GM21825 (cell line): ENCODE measurements at regions not wholly inside any gene's neighbourhood (a gene's known extent, or its start where the extent isn't known, plus 50 kb on each side); places are given as distances from the start of the nearest gene placed in this dataset.

ENCODE experiments used
- ATAC-seq: cut with Tn5 transposase; IDR thresholded peaks from one replicate; pipeline ENCODE4 v1.9.1; 2021; ENCODE audit warnings: mild to moderate bottlenecking, moderate library complexity; ENCODE audit not compliant: unreplicated experiment

DNA sequence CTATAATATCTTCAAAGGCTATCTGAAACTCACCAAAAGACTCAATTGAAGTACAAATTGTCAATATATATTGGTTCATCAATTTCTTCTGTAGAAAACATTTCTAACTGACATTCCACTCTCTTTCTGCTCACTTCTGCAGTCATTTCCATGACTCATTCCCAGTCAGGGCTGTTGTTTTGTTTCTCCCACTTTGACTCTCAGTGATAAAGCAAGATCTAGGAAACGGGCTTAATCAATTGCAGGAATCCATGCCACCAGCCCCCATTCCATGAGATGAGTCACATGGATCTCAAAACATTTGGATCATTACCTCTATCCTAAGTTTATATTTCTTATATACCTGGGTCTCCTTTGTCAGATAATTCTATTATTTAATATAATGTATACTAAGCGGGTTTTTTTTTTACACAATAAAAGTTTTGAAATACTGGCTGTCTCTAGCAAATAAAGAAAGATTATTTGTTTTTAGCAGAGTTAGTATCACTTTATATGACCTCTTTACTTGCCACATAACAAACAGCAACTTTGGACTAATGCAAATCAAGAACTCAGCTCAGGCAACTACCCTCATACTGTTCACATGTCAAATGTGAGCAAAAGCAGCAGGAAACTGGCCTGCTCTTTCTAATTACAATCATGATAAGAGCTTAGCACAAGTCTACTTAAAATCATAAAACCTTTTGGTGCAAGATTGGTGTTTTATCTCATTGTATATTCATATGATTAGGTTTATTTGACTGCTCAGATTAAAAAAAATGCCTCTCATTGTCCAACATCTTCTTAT lies 251.1 kb upstream of the PIK3C3 start:
- no peak for ATAC-seq

DNA sequence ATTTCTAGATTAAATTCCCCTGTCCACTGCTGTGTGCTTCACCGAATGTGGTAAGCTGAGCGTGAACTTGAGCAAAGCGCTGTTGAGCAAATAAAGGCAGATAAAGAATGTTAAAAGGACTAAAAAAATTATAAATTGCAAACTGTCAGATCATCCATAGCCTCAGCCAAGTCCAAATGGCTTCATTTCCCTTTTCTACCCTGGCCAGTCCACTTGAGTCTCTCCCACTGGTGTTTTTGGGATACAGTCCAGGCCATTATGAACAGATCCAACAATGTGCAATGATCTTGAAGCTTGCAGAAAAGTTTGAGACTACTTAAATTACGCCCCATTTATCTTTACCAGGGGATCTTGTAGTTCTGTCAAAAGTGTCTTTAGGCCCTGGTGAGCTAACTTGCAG lies 254.6 kb upstream of the PIK3C3 start:
- no peak for ATAC-seq

DNA sequence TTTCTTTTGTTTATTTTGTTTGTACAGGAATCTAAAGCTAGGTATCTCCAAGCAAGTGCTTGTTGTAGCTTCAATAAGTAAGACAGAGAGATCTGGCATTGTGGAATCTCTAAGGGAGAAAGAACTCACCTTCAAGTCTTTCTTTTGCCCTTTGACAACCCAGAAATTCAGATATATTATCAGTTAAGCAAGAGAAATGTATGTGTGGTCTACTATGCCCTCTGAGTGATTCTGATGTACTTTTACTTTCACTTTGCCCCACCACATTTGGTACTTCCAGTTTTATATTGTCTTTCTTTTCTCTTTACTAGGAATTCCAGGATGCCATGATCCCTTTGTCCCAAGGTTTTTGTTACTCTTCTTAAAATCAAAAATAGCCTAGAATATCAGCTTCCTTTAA lies 259.6 kb upstream of the PIK3C3 start:
- no peak for ATAC-seq

DNA sequence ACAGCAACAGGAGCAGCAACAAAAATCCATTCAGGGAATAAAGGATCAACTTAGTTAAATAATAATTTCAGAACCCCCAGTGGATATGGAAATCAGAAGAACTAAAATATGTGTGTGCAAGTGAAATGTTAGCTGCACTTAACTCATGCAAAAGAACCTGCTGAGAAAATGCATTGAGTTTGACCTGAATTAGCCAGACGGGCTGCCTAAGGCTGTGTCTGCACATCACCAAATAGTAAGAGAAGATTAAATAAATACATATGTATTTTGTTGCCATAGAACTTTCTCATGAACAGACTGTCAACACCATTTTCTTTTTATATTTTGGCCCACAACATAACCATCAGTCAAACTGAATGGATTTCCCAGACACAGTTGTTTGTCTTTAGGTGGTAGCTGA lies 262.0 kb upstream of the PIK3C3 start:
- ATAC-seq, result no peak

DNA sequence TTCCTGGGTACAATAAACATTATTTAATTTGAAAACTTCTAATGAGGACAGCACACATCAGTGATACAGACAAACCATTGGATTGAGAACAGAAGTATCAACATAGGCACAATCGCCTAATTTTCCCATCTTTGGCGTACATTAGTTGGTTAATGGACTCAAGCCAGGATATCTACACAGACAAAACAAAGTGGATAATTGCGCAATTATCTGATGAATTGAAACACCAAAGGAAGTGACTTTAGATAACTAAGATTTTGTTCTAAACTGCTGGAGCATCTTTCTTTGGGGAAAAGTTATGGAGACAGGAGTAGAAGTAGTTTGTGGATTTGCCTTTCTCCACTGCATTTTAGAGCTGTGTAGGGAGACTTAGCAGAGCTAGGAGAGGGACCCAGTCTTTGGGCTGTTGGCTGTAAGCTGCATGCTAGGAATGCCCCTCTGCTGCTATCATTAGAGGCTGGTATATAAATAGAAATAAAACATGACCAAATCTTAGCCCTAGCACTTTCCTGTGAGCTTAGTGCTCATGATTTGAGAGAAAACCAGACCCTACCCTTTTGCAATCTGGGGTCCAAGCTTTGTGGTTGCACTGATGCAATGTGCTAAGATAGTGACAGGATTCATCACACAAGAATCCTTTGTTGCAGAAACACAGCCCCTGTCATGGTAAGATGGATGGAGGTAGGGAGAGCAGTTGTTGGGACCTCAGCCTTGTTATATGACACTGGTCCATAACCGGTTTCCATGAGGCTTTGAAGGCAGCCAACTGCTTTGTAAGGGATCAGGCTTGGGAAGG lies 264.5 kb upstream of the PIK3C3 start:
- ATAC-seq, result no peak

DNA sequence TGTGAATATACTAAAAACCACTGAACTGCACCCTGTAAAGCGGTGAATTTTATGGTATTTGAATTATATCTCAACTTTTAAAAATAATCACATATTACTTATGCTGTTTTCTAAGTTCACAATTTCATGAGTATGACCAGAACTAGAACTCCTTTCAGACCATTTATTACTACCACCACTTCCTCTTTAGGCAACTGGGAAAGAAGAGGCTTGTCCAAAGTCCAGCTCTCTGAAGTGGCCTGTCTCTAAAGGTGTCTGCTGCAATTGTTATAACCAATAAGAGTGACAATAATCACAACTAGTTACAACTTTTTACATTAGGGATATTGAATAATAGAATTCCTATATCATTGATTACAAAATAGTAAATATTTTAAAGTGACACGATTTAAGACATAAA lies 267.9 kb upstream of the PIK3C3 start:
- ATAC-seq, result no peak

DNA sequence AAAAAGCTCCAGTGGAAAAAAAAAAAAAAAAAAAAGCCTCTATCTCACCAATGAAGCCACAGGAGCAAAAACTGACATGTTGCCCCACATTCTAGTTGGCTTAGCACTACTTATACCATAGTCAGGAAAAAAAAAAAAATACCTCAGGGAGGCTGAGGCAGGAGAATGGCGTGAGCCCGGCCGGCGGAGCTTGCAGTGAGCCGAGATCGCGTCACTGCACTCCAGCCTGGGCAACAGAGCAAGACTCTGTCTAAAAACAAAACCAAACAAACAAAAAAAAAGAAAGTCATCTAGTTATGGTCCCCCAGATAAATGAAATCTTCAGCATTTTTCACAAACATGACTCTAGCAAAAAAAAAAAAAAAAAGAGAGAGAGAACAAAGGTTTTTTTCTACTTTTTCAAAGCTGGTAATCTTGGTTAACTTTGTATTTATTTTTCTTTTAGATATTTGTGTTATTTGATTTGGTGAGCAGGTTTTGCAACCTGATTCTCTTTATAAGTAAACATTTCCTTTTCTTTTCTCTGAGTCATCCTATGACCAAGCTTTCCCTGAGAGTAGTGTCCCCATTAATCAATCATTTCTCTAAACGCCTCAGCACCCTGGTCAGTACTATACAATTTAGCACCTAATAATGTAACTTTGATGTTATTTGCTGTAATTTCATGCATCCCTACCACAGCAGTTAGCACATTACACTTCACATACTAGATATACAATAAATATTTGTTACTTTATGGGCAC lies 273.7 kb upstream of the PIK3C3 start:
- ATAC-seq, result no peak

DNA sequence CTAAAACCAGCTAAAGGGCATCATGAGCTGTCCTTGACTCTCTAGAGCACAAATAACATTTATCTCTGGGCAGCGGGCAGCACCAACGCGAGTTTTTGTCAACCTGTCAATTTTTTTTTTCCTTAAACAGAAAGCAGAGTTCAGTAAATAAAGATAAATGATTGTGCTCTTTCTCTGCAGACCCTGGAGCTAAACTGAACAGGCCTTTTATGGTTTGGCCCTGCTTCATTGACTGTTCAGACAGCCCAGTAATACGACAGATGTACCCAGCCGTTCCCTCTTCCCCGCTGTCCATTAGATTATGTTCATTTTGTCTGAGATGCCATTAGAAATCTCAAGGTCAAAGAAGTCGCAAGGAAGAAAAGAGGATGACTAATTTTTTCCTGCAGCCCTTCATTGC lies 280.5 kb upstream of the PIK3C3 start:
- no peak for ATAC-seq

DNA sequence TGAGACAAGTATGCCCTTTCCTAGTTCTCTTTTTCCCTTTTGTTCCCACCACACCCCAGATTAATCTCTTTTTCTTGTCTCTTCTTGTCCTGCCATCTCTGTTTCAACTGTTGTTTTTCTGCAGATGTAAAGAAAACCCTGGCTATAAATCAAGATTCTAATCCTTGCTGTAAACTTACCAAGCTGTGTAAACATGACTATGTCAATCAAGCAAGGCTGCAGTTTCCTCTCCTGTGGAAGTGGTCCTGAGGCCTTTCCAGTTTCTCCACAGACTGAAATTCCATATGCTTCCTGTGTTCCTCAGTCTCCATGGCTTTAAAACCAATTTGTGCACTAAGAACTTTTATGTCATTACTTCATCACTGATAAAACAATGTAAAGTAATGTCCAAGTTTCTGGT lies 288.8 kb upstream of the PIK3C3 start:
- ATAC-seq, result no peak

DNA sequence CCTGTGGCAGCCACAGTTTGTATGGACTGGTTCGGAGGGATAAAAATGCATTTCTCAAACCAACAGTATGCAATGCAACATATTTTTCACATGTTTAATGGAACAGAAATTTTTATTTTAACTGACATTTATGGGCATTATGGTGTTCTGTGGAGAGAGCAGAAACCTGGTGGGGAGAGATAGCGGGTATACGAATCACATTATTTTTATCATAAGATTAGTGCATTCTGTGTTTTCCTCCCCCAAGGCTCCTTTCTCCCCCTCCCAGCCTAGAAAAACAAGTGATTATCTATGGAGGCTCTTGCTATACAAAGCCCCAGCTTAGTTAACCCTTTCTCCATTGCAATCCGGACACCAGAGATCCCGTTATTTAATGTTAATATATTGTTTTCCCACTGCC lies 289.8 kb upstream of the PIK3C3 start:
- ATAC-seq, result no peak

DNA sequence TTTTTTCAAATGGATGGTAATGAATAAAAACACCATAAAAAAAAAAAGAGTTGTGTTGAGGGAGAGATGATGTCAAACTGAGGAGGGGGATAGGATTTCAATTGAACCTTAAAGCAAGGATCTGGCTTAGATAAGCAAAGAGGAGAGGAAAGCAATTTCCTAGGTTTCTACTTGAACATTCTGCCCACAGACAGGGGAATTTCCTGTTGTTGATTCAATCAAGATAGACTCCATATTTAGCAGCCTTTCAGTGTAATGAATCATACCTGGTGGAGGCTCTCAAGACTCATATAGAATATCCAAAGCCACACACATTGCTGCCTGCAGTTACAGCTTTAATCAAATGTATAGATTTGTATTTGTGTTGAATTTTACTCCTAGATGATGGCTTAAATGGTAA lies 294.4 kb upstream of the PIK3C3 start:
- ATAC-seq, result no peak

DNA sequence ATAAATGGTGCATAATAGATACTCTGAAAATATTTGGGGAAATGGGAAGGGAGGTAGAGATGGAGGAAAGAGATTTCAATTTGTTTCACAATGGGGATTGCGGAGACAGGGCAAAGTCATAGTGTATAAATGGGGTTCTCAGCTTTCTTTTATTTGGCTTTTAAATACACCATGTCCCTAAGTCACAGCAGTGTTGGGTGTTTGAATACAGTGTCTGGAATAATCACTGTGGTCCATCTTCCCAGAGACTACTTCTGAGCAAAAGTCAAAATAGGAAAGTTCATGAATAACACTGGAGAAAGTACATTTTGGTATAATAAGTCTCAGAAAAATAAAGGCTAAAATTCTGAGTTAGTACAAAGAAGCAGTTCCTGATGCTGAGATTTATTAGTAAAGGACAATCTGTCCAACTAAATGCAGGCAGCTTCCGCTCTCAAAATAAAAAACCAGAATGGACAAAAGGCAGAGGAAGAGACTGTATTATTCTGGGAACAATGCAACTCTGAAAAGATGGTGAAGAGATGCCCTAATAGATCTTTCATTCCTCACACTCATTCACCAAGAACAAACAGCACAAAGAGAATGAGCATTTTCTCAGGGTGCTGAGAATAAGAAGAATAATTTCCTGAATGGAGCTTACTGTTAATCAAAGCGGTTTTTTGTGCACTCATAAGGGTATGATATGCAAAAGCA lies 295.4 kb upstream of the PIK3C3 start:
- no peak for ATAC-seq

DNA sequence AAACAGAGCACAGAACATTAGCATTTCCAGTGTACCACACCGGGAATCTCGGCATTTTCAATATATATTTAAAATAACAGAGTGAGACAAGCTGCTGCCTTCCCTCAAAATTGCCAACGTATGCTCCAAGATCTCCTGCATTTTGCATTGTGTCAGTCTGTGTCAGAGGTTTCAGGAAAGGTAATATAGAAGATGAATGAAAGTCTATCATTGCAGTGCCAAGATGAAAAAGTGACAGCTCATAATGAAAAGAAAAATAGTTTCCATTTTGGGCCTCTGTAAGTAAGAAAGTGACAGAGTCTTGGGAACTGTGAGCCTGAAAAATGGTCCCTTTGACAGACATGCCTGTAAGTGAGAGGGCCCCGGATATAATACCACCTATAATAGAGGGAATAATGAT lies 297.8 kb upstream of the PIK3C3 start:
- ATAC-seq, result no peak

DNA sequence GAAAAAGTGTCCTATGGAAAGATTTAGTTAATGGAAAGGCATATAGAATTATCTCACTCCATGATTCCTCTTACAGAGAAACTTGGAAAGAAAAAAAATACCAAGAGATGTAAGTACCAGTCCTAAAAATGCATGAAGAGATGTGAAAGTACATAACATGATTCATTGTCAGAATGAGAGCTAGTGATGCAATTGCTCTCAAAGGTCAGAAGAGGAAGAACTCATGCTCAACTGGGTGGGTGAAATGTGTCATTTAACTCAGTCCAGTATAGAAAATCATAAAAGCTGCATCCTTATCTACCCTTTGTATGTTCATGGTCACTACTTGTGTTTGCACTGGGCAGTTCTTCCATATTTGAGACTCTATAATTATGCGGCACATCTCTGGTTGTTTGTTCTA lies 300.0 kb upstream of the PIK3C3 start:
- ATAC-seq, result no peak

DNA sequence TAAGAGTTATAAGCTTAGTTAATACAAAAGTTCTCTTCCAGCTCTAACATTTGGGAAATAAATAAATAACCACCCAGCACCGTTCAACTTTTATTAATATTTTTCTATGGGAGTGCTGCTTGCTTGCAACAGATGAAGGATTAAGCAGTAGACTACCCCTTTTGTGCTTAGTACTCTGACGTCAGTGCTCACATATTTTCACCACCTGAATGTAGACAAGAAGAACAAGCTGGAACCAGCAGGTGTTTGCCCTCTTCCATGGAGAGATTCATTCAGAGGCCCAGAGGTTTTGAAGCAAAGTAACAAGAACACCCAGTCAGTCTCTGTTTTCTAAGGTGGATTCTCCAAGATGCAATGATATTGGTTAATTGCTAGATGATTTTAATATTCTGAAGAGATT lies 307.1 kb upstream of the PIK3C3 start:
- no peak for ATAC-seq

DNA sequence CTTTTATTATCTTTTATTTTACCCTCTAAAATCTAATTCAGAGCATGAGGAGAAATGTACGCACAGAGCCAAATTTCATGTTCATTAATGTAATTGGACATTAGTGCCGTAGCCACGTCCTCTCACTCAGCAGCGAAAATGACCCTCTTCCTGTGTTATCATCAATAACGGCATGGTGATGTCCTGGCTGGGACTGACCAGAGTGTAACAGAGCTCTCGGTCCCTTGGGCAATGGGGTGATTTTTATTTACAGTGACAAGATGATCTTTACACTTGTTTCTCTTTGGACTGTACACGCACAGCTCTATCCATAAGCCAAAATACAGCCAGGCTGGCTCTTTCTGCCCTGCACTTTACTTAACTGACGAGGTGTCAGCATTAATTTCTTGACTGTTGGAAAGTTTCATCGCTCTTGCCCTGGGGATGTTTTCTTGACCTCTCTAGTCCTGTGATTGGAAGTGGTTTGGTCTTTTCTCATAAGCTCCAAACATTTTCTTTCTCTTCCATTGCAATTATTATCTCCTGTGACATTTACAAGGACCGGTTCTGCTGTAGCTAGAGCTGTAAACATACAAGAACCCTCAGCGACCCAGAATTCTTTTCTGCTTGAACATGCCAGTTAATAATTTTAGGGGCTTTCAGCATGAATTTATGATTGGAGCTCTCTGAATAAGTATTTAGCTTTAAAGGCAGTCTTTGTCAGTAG lies 308.0 kb upstream of the PIK3C3 start:
- no peak for ATAC-seq

DNA sequence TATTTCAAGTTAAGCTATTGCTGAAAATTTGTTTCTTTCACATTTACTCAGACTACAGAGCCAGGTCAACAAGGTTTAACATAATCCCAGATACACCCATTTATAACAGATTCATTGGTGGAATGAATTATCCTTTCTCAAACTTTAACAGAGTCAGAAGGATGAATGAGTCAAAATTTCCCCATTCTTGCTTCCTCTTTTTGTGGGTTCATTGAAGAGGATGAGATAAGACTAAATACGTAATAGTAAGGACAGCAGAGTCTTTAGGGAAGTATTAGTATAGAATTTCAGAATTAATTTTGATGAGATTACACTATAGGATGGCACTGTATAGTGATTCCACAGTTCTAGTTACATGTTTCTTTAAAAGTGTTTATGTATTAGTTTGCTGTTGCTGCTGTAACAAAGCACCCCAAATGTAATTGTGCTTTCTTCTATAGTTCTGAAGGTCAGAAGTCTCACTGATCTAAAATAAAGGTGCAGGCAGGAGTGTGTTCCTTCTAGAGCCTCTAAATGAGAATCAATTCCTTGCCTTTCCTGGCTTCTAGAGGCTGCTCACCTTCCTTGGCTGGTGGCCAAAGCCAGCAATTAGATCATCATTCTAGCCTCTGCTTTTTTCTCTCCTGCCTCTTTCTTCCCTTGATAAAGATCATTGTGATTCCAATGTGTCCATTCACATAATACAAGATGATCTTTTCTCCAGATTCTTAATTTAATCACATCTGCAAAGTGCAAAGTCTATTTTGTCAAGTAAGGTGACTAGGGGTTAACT lies 309.3 kb upstream of the PIK3C3 start:
- ATAC-seq, result no peak

DNA sequence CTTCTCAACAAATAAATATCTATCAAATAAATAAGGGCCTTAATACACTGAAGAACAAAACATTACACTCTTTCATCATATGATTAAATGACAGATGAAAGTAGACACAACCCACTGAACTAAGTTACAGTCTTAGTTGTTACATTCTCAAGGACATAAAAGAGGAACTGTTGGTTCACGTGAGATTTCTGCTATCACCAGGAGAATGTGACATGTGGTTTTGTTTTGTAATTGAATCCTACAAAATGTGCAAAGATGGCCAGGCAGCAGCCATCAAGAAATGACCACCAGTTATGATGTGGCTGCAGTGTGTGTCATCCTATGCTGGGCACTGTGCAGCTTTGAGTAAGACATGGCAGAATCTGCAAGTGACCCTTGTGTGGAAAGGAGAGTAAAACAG lies 310.6 kb upstream of the PIK3C3 start:
- no peak for ATAC-seq

DNA sequence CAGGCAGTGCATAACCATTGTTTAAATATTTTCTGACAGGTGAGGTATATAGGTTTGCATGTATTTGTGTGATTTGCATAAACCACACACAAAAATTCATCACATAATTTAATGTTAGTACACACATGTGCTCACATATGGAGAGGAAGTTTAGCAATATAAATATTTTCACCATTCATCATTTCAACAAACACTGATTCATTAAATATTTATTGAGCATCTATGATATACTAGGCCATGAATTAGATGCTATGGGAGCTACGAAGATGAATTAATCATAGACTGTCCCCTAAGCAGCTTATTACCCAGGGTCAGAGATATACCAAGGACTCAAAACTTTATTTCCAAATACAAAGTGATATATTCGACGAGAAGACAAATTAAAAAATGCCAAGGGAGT lies 311.6 kb upstream of the PIK3C3 start:
- no peak for ATAC-seq

DNA sequence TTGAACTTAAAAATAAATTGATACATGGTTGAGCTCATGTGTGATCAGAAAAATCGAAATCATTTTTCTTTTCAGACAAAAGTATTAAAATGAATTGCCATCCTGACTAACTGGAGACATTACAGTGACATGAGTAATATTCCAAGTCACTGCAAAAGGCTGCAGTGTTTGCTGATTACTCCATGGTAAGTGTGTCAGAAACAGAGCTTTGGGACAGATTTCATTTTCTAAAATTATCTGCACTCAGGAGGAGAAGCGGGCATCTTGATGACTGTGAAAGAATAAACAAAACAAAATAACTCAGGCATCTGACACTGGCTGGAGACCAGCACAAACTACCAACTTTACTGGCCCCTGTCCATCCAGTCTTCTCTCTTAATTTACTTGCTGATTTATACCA lies 312.3 kb upstream of the PIK3C3 start:
- no peak for ATAC-seq
